Kasumi-1 (cell line): ENCODE measurements at regions not wholly inside any gene's neighbourhood (a gene's known extent, or its start where the extent isn't known, plus 50 kb on each side); places are given as distances from the start of the nearest gene placed in this dataset.
A peak's percentile ranks its signal among the peaks of the same experiment; 100 is the strongest.
"Not testable (repeated sequence)": the region's sequence is repeated elsewhere in the genome, so short reads cannot be mapped to it uniquely, and the experiment has no call there.

Experiments
- DNase-seq, 2 experiments: peaks; one replicate each; lab custom pipeline; 2025; lab: John Stamatoyannopoulos, UW

- DNase-seq, result no peak
These were observed 51.2 kb upstream of the LBX1 start for GRCh38 chr10:101280511-101280910.

- DNase-seq, result not testable (repeated sequence)
These were observed 51.7 kb upstream of the LBX1 start for GRCh38 chr10:101280921-101281320.

- no peak for DNase-seq
These were observed 53.7 kb upstream of the LBX1 start for GRCh38 chr10:101282947-101283346.

GRCh38 chr10:101283762-101284100 lies 54.5 kb upstream of the LBX1 start:
- DNase-seq, result no peak

- no peak for DNase-seq
These were observed 55.0 kb upstream of the LBX1 start for GRCh38 chr10:101284101-101284743.

GRCh38 chr10:101284744-101285463 lies 55.6 kb upstream of the LBX1 start:
- DNase-seq, result no peak

GRCh38 chr10:101285519-101286070 lies 56.3 kb upstream of the LBX1 start:
- no peak for DNase-seq

- DNase-seq, result no peak
These were observed 57.2 kb upstream of the LBX1 start for GRCh38 chr10:101286248-101287046.

- DNase-seq, result no peak
These were observed 58.1 kb upstream of the LBX1 start for GRCh38 chr10:101287183-101287996.

GRCh38 chr10:101287997-101288635 lies 58.9 kb upstream of the LBX1 start:
- DNase-seq, result no peak

GRCh38 chr10:101289541-101289940 lies 60.3 kb upstream of the LBX1 start:
- DNase-seq, result no peak

- DNase-seq, result no peak
These were observed 61.2 kb upstream of the LBX1 start for GRCh38 chr10:101290431-101290830.

GRCh38 chr10:101290881-101291280 lies 61.6 kb upstream of the LBX1 start:
- DNase-seq, result no peak

- DNase-seq, result peak; percentile 72 to 86
These were observed 62.3 kb upstream of the LBX1 start for GRCh38 chr10:101291331-101292193.

GRCh38 chr10:101292194-101293006 lies 61.6 kb upstream of the BTRC start:
- peak in 1 of 2 experiments; percentile 18 for DNase-seq

- DNase-seq, result no peak
These were observed 60.8 kb upstream of the BTRC start for GRCh38 chr10:101293007-101293723.

GRCh38 chr10:101294109-101294508 lies 59.9 kb upstream of the BTRC start:
- DNase-seq, result no peak

- no peak for DNase-seq
These were observed 58.7 kb upstream of the BTRC start for GRCh38 chr10:101295261-101295660.
